22Rv1 (cell line): ENCODE measurements at regions not wholly inside any gene's neighbourhood (a gene's known extent, or its start where the extent isn't known, plus 50 kb on each side); places are given as distances from the start of the nearest gene placed in this dataset.

ENCODE experiments used
- ZFX ChIP-seq: fragments of 450-650 bp; IDR thresholded peaks from 2 replicates; pipeline ENCODE4 v1.6.1; 2017; ENCODE audit warnings: antibody characterized with exemption, borderline replicate concordance
- TF ChIP-seq, protein P1 (sequence below): fragments of 450-650 bp; IDR thresholded peaks from 2 replicates; pipeline ENCODE4 v1.5.1; 2017; ENCODE audit warnings: mild to moderate bottlenecking

DNA sequence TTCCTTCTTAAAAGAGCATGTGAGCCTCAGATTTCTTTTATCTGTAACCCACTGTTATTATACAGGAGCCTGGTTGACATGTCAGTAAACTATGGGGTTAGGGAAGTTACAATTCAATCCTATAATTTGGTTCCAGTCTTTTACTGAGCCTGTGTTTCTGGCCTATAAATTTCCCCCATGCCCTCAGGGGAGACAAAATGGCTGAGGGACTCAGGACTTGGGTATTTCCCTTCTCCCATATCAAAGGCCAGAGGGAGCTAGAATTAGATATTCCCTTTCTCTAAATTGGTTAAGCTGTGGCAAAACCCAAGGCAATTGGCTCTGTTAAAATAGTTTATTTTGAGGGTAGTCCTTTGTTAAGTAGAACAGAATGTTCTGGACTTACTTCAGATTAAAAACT lies 823.2 kb downstream of the TLE1 start:
- TF ChIP-seq, protein P1, sequence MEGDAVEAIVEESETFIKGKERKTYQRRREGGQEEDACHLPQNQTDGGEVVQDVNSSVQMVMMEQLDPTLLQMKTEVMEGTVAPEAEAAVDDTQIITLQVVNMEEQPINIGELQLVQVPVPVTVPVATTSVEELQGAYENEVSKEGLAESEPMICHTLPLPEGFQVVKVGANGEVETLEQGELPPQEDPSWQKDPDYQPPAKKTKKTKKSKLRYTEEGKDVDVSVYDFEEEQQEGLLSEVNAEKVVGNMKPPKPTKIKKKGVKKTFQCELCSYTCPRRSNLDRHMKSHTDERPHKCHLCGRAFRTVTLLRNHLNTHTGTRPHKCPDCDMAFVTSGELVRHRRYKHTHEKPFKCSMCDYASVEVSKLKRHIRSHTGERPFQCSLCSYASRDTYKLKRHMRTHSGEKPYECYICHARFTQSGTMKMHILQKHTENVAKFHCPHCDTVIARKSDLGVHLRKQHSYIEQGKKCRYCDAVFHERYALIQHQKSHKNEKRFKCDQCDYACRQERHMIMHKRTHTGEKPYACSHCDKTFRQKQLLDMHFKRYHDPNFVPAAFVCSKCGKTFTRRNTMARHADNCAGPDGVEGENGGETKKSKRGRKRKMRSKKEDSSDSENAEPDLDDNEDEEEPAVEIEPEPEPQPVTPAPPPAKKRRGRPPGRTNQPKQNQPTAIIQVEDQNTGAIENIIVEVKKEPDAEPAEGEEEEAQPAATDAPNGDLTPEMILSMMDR, result no peak
- no peak for TF ChIP-seq ZFX
